NCI-H2196 treated with DMSO at 0.1 percent for 48 hours (cell line): ENCODE measurements at regions not wholly inside any gene's neighbourhood (a gene's known extent, or its start where the extent isn't known, plus 50 kb on each side); places are given as distances from the start of the nearest gene placed in this dataset.
"Not testable (repeated sequence)": the region's sequence is repeated elsewhere in the genome, so short reads cannot be mapped to it uniquely, and the experiment has no call there.

ENCODE experiments used
- DNase-seq: peaks from one replicate; lab custom pipeline; 2025; ENCODE audit not compliant: unreplicated experiment; lab: John Stamatoyannopoulos, UW

GRCh38 chr4:14919785-14920184, 82.5 kb upstream of the CPEB2 start:
- DNase-seq = no peak

- DNase-seq = no peak
These were observed 82.0 kb upstream of the CPEB2 start for GRCh38 chr4:14920237-14920636.

GRCh38 chr4:14920759-14921320, 81.4 kb upstream of the CPEB2 start:
- DNase-seq = no peak

- DNase-seq = not testable (repeated sequence)
These were observed 80.5 kb upstream of the CPEB2 start for GRCh38 chr4:14921781-14922180.

DNA sequence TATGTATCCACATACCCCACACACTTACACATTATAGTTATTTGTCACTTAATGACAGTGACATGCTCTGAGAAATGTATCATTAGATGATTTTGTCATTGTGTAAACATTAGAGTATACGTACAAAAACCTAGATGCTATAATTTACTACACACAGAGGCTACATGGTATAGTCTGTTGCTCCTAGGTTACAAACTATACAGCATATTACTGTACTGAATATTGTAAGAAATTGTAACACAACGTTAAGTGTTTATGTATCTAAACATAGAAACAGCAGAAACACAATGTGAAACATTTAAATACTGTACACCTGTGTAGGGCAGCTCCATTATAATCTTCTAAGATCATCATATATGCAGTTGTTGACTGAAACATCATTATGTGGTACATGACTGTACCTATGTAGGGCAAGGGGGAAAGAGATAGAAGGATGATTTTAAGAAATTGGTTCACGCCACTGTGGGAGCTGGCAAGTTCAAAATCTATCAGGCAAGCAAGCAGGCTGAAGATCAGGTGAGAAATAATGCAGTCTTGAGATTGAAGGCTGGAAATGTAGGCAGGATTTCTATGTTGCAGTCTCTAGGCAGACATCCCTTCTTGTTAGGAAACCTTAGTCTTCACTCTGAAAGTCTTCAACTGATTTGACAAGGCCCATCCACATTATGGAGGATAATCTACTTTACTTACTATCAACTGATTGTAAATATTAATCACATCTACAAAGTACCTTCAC, 78.0 kb upstream of the CPEB2 start:
- no peak for DNase-seq

DNA sequence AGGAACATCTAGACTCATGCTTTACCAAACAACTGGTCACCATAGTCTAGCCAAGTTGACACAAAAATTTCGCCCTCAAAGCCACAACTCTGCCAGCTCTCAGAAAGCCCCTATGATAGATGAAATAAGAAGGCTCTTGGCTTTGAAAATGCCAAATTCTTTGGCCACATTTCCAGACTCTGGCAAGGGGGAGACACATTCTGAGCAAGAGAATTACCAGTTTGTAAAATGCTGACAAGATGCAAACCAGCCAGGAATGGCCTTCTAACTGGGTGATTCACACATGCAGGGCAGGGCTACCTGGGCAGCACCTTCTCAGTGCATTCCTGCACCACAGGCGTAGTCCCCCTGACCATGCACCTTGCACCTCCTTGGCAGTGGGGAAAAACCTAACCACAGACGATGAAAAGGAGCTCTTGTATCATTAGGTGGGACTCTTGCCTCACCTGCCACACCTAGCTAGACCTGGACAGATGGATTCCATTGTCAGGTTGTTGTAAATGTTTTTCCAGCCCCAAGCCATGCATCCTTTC, 77.4 kb upstream of the CPEB2 start:
- no peak for DNase-seq

DNA sequence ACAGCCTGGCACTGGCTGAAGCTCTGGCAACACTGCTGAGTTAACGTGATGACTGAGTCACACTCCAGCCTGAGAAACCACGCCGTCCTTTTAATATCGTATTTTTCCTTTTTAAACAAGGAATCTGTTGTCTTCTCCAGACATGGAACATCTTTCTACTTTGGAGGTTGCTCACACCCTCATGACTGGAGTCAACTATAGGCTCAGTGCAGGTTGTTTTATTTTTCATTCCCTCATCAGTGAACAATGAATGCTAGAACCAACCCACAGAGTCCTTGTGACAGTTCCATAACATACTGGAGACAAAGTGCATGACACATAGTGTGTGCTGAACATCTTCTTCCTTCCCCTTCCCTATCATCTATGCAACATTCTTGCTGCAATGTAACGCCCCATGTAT, 76.8 kb upstream of the CPEB2 start:
- no peak for DNase-seq

DNA sequence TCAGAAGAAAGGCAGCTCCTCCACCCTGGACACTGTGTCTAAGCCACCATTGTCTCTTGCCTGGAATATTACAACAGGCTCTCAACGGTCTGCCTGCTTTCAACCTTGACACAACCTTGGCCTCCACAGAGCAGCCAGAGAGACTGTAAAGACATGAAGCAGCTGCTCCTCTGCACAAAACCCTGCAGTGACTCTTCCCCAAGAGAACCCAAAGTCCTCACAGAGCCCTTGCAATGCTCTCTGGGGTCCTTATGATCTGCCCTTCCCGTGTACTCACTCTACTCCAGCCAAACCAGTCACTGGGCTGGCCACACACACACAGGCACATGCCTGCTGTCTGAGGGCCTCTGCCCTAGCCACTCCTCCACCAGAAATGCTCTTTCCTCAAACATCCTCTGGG, 75.9 kb upstream of the CPEB2 start:
- no peak for DNase-seq

DNA sequence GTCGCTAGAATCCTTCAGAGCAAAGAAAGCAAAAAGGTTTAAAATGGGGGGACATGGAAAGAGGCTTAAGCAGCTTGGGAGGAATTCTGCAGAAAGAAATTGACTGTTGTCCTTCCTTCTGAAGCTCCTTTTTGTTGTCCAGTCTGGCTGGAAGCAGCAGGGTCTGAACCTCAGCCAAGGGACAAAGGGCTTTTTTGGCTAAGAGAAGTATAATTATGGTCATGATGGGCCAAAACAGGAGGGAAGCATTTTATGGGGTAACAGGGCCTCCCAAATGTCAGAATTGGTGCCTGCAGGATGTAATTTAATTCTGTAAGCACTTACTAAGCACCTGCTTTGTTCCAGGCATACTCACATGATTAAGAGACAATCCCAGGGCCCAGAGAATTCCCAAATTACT, 74.2 kb upstream of the CPEB2 start:
- DNase-seq = no peak

GRCh38 chr4:14929669-14930068, 72.6 kb upstream of the CPEB2 start:
- no peak for DNase-seq

GRCh38 chr4:14934704-14935390, 67.4 kb upstream of the CPEB2 start:
- no peak for DNase-seq

- no peak for DNase-seq
These were observed 58.5 kb upstream of the CPEB2 start for GRCh38 chr4:14943749-14944148.

DNA sequence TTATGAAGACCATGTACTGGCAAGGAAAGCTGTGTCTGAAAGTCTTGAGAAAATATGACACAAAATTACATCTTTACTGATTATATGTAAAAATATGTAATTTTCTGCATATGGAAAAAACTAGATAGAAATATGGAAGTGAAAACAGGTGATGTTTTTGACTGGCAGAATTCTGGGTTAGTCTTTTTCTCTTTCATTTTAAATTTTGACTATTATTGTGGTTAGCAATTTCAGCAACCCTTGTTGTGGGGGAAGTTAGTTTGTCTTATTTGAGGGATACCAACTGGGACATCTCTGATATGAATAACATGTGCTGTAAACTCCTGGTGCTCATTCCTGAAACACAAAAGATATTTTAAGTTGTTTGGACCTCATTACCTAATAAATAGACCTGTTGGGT, 49.9 kb upstream of the CPEB2 start:
- DNase-seq = no peak
